ENCODE measurements at regions not wholly inside any gene's neighbourhood (a gene's known extent, or its start where the extent isn't known, plus 50 kb on each side); places are given as distances from the start of the nearest gene placed in this dataset.

- TF ChIP-seq ZSCAN30 (tag by site-specific recombination; IDR thresholded peaks at IDR 0.05) (no peak), ZNF292 (tag by site-specific recombination; IDR thresholded peaks at IDR 0.05; ENCODE audit: borderline replicate concordance, low read depth) (no peak), AEBP2 (tag by site-specific recombination; IDR thresholded peaks at IDR 0.05; ENCODE audit: borderline replicate concordance) (no peak), KLF16 (tag by site-specific recombination; IDR thresholded peaks at IDR 0.05) (no peak), HOXC10 (CRISPR knock-in tag; IDR thresholded peaks at IDR 0.05) (no peak), ZBTB49 (tag by site-specific recombination; IDR thresholded peaks at IDR 0.05; ENCODE audit: low read depth) (no peak), ZNF324 (tag by site-specific recombination; IDR thresholded peaks at IDR 0.05) (no peak), ZNF132 (tag by site-specific recombination; IDR thresholded peaks at IDR 0.05; ENCODE audit: borderline replicate concordance) (no peak), ZFP69B (tag by site-specific recombination; IDR thresholded peaks at IDR 0.05) (no peak), SP7 (tag by site-specific recombination; IDR thresholded peaks at IDR 0.05) (no peak), ZNF416 (tag by site-specific recombination; IDR thresholded peaks at IDR 0.05) (no peak)
- ChIA-PET POLR2A (no interaction called here), CTCF (interaction anchor here (0.6 kb wide), 1 partner anchor 989 kb away, joined by 4 read pairs; no protein-coding TSS in a partner anchor)
- Histone ChIP-seq H3K36me3 (ENCODE audit: control insufficient read depth in 2 of 2, insufficient read depth in 1 of 2, low read length in 2 of 2) (no peaks in the 10 kb centered on the region), H3K4me3 (ENCODE audit: low read depth, low read length) (no peak overlapping the region), H3K4me1 (ENCODE audit: control insufficient read depth, insufficient read depth, low read length) (no peaks in the 10 kb centered on the region), H3K9me3 (ENCODE audit: control insufficient read depth, insufficient read depth, low read depth, low read length) (no peaks in the 10 kb centered on the region), H3K27ac (ENCODE audit: extremely low read depth, low read depth, low read length) (no peak overlapping the region)
Measured at GRCh38 chr5:4533457-4534105, 606.5 kb upstream of the ADAMTS16 start.

GRCh38 chr5:4537489-4537888 lies 602.6 kb upstream of the ADAMTS16 start:
- CTCF ChIA-PET = no interaction called here
- no peaks in the 10 kb centered on the region for H3K9me3 ChIP-seq (ENCODE audit: control insufficient read depth, insufficient read depth, low read depth, low read length)

GRCh38 chr5:4540375-4541173 lies 599.6 kb upstream of the ADAMTS16 start:
- H3K4me1 ChIP-seq (ENCODE audit: control insufficient read depth, insufficient read depth, low read length) = no peaks in the 10 kb centered on the region
- no peak overlapping the region for H3K4me3 ChIP-seq (ENCODE audit: low read depth, low read length)
- POLR2A ChIA-PET = no interaction called here
- CTCF ChIA-PET = interaction anchor here (0.5 to 0.6 kb wide), 2 partner anchors 55 to 240 kb away, joined by 3 to 4 read pairs; no protein-coding TSS in a partner anchor
- H3K27ac ChIP-seq (ENCODE audit: extremely low read depth, low read depth, low read length) = no peak overlapping the region
- no peaks in the 10 kb centered on the region for H3K9me3 ChIP-seq (ENCODE audit: control insufficient read depth, insufficient read depth, low read depth, low read length)
- H3K36me3 ChIP-seq (ENCODE audit: control insufficient read depth in 2 of 2, insufficient read depth in 1 of 2, low read length in 2 of 2) = no peaks in the 10 kb centered on the region
- TF ChIP-seq ZBTB48 (tag by site-specific recombination; IDR thresholded peaks at IDR 0.05) = no peak
- TF ChIP-seq ZNF704 (tag by site-specific recombination; IDR thresholded peaks at IDR 0.05) = no peak
- TF ChIP-seq REPIN1 (tag by site-specific recombination; IDR thresholded peaks at IDR 0.05; ENCODE audit: low read depth) = no peak
- no peak for TF ChIP-seq ZNF211 (tag by site-specific recombination; IDR thresholded peaks at IDR 0.05; ENCODE audit: low read depth)
- no peak for TF ChIP-seq ZNF747 (tag by site-specific recombination; IDR thresholded peaks at IDR 0.05)
- TF ChIP-seq ZNF280D (tag by site-specific recombination; IDR thresholded peaks at IDR 0.05) = no peak
- TF ChIP-seq ZNF169 (tag by site-specific recombination; IDR thresholded peaks at IDR 0.05) = no peak
- TF ChIP-seq EGR2 (tag by site-specific recombination; IDR thresholded peaks at IDR 0.05; ENCODE audit: low read depth) = no peak

More at GRCh38 chr5:4537489-4537888, 602.6 kb upstream of the ADAMTS16 start:
- TF ChIP-seq ZNF362 (tag by site-specific recombination; IDR thresholded peaks at IDR 0.05) (no peak), OSR2 (tag by site-specific recombination; IDR thresholded peaks at IDR 0.05) (no peak)
- Histone ChIP-seq H3K4me1 (ENCODE audit: control insufficient read depth, insufficient read depth, low read length) (no peaks in the 10 kb centered on the region), H3K4me3 (ENCODE audit: low read depth, low read length) (no peak overlapping the region), H3K36me3 (ENCODE audit: control insufficient read depth in 2 of 2, insufficient read depth in 1 of 2, low read length in 2 of 2) (no peaks in the 10 kb centered on the region), H3K27ac (ENCODE audit: extremely low read depth, low read depth, low read length) (no peak overlapping the region)
- POLR2A ChIA-PET = no interaction called here
